G401 (cell line): ENCODE measurements at regions not wholly inside any gene's neighbourhood (a gene's known extent, or its start where the extent isn't known, plus 50 kb on each side); places are given as distances from the start of the nearest gene placed in this dataset.

ENCODE experiments used
- DNase-seq: peaks from one replicate; pipeline ENCODE4 v3.0.0-alpha.2; 2015; ENCODE audit warnings: low spot score
- in situ Hi-C: cut with HindIII; loops from 2 replicates; pipeline ENCODE4 v1.10.0; 2016; ENCODE audit warnings: low sequenced_read_pairs, mixed read lengths

GRCh38 chr17:72004011-72004427 is 116.8 kb upstream of the SOX9 start:
- DNase-seq: no peak
- in situ Hi-C loops: no loop called here

- no peak for DNase-seq
- in situ Hi-C loops: no loop called here
Observed at GRCh38 chr17:72004611-72005331, 116.0 kb upstream of the SOX9 start.

DNA sequence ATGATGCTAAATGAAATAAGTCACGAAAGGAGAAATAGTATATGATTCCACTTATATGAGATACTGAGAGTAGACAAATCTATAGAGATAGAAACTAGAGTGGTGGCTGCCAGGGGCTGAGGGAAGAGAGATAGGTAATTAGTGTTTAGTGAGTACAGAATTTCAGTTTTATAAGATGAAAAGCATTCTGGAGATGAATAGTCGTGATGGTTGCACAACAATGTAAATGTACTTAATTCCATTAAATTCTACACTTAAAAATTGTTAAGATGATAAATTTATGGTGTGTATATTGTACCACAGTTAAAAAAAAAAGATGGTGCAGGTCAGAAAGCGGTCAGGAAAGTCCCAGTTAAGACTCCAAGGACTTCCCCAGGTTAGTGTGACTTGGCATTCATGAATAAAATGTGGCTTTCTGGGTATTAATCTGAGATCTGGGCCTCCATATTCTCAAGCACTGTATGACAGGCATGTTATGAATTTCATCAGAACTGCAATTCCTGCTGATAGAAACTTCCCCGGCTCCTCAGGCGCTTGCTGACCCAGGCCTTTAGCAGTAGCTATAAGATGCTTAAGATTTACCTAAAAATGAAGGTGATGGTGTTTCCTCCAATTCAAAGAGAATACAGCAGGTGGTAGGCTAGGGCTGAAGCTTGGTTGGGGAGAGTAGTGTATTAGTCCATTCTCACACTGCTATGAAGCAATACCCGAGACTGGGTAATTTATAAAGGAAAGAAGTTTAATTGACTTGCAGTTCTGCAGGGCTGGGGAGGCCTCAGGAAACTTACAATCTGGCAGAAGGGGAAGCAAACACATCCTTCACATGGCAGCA is 115.3 kb upstream of the SOX9 start:
- in situ Hi-C loops: no loop called here
- DNase-seq: no peak

DNA sequence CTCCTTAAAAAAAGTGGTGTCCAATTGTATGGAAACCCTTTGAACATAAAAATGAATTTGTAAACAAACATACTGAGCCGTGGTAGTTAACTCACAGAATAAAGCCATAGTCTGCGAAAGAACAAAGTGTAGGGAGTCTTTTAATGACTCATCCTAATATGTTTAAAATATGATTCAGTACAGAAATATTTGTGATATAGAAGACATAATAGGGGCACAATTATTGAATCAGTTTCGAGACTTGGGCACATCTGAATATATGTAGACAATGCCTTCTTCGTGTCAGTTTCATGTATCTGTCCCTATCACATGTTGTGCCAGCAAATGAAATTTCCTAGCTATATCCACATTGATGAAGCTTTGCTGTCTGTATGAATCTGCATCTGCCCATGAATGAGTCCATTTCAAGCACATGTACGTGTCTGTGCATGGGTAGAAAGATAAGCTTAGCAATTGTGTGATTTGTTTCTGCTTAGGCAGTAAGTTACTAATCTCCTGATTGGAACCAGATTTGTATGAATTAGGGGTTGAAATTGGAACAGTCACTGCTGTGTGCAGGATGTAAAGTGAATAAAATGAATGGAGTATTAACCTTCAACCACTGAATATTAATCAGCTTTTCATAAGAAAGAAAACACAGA is 112.5 kb upstream of the SOX9 start:
- in situ Hi-C loops: no loop called here
- no peak for DNase-seq

DNA sequence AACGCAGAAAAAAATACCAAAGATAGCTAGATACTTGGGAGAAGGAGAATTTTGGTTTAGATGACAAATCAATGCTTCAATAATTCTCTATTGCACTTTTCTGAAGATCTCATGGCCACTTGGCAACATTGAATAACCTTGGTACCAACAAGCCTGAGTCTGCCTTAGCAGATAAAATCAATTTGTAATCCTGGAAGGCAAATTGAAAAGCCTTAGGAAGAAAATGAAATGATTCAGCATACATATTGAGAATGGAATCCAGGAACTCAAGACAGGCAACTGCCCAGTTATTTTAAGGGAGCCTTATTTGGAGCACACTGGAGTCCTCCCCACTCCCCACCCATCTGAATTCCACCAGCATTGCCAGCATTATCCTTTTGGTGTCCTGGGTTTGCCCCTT is 109.3 kb upstream of the SOX9 start:
- in situ Hi-C loops: no loop called here
- DNase-seq: no peak

- in situ Hi-C loops: no loop called here
- no peak for DNase-seq
Observed at GRCh38 chr17:72021417-72022041, 99.3 kb upstream of the SOX9 start.

GRCh38 chr17:72022328-72023275 is 98.2 kb upstream of the SOX9 start:
- in situ Hi-C loops: no loop called here
- DNase-seq: no peak

DNA sequence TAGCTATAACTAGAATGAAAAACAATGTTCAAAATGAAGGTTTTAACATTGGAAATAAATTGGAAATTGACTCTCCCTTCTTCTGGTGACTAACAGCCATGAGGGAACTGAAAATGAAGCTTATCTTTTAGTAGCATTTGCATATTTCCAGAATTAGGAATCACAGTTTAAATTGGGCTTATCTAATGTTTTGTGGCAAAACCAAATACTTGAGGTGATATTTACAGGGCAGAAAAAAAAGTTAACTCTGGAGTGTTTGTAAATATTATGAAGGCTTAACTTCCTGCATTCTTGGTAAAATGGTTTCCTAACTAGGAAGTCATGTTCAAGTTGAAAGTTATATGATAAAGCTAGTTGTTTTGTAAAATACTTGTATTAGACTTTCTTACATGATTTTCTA is 96.4 kb upstream of the SOX9 start:
- DNase-seq: no peak
- in situ Hi-C loops: no loop called here

GRCh38 chr17:72025113-72025512 is 95.7 kb upstream of the SOX9 start:
- DNase-seq: no peak
- in situ Hi-C loops: no loop called here

DNA sequence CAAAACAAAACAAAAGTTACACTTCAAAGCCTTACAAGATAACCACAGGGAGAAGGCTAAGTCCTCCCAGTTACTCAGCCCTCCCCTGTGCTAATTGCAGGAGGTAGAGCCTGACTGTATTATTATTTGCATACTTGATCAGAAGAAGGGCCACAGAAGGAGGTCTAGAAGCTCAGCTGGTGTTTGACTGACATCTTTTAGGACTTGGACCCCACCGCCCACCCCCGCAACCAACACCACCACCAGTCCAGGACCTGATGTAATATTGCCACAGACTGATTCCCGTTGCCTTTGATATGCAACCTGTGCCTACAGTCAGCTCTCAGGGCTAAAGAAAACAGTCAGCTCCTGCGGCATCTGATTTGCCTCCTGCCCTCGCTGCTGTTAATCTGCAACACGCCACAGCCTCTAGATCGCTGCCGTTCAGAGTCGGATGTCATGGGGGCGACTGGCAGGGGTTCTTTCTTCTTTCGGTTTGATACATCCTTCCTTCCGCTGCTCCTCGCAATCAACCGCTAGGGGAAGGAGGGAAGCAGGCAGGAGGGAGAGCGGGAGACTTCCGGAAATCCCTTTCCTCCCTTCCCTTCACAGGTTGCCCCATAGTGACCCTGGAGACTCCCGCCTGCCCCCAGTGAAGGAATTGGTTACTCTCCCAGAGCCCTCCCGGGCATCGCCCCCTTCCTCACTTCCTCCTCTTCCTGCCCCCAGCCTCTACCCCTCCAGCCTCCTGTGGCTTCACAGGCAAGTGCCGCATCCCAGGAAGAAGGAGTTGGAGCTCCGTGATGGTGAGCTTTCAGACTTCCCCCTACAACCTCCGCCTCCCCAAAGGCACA is 90.5 kb upstream of the SOX9 start:
- peak; percentile 19 for DNase-seq
- in situ Hi-C loops: no loop called here

- in situ Hi-C loops: no loop called here
- DNase-seq: no peak
Observed at GRCh38 chr17:72031219-72031884, 89.5 kb upstream of the SOX9 start.

DNA sequence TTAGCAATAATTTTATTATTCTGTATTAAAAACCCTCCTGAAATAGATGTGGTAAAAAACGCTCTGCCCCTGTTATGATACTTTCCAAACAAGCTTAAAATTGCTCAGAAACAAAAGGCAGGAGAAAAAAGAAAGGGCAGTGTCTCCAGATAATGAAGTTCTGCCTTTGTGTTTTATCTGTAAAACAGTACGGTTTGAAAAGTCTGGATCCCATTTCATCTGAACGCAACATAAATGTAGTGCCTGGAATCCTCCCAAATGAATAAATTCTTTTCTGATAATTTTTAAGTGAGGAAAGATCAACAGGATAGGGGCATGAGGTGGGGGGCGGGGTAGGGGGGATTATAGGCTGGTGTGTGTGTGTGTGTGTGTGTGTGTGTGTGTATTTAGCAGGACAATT is 87.5 kb upstream of the SOX9 start:
- in situ Hi-C loops: no loop called here
- no peak for DNase-seq

- no peak for DNase-seq
- in situ Hi-C loops: no loop called here
Observed at GRCh38 chr17:72034000-72034399, 86.8 kb upstream of the SOX9 start.

DNA sequence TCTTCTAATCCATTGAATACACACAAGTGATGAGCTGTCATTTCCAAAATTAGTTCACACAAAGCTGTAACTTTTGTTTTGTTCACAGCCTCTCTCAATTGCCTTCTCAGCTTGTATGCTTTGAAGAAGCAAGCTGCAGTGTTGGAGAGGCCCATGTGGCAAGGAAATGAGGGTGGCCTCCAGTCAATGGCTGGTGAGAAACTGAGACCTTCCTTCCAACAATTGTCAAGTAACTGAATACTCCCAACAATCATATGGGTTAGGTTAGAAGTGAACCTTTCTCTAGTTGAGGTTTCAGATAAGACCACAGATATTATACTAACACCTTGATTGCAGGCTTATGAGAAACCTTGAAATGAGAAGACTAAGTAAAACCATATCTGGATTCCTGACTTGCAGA is 82.4 kb upstream of the SOX9 start:
- in situ Hi-C loops: no loop called here
- DNase-seq: no peak

DNA sequence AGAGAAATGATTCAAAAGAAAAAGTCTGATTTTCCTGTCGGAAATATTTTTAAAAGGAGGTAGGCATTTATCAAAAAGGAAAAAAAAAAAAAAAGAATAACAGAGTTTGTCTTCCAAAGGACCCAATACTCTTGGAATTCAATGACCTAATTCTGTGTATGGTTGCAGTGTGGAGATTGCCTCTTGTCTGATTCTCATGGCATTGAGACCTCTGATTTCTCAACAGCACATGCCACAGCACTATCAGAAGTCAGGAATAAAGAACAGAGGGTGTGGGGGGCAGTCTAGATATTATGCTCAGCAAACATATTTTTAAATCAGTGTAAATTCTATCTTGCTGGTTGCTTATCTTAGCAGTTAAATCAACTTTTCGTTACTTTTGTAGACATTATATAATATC is 81.3 kb upstream of the SOX9 start:
- no peak for DNase-seq
- in situ Hi-C loops: no loop called here

- no peak for DNase-seq
- in situ Hi-C loops: no loop called here
Observed at GRCh38 chr17:72046178-72046577, 74.6 kb upstream of the SOX9 start.
